Testis (tissue), 2 donors: ENCODE measurements at regions not wholly inside any gene's neighbourhood (a gene's known extent, or its start where the extent isn't known, plus 50 kb on each side); places are given as distances from the start of the nearest gene placed in this dataset.

ENCODE experiments used
- POLR2A ChIP-seq: fragments of 450-650 bp; IDR thresholded peaks from one replicate; pipeline ENCODE4 v1.6.1; 2017; ENCODE audit warnings: antibody characterized with exemption, mild to moderate bottlenecking, moderate library complexity
- TF ChIP-seq, protein P1 (sequence below), 3 experiments: fragments of 450-650 bp in 2 of 3; fragments of 200-600 bp in 1 of 3; sonication (generic) in 1 of 3; IDR thresholded peaks; one replicate each; pipeline ENCODE4 v1.5.1; 2016 to 2019; ENCODE audit warnings: antibody characterized with exemption in 3 of 3, mild to moderate bottlenecking in 2 of 3, moderate library complexity in 1 of 3

DNA sequence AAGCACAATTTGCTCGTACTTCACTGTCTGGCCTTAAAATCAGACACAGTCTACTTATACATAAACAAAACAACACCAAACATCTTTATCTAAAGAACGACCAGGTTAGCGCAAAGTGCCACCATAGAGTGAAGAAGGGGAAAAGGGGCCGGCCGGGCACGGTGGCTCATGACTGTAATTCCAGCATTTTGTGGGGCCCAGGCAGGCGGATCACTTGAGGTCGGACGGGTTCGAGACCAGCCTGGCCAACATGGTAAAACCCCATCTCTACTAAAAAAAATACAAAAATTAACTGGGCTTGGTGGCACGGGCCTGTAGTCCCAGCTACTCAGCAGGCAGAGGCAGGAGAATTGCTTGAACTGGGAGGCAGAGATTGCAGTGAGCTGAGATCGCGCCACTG is 118.5 kb upstream of the RIOK3 start:
- TF ChIP-seq, protein P1, sequence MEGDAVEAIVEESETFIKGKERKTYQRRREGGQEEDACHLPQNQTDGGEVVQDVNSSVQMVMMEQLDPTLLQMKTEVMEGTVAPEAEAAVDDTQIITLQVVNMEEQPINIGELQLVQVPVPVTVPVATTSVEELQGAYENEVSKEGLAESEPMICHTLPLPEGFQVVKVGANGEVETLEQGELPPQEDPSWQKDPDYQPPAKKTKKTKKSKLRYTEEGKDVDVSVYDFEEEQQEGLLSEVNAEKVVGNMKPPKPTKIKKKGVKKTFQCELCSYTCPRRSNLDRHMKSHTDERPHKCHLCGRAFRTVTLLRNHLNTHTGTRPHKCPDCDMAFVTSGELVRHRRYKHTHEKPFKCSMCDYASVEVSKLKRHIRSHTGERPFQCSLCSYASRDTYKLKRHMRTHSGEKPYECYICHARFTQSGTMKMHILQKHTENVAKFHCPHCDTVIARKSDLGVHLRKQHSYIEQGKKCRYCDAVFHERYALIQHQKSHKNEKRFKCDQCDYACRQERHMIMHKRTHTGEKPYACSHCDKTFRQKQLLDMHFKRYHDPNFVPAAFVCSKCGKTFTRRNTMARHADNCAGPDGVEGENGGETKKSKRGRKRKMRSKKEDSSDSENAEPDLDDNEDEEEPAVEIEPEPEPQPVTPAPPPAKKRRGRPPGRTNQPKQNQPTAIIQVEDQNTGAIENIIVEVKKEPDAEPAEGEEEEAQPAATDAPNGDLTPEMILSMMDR (IDR thresholded peaks at IDR 0.05), result no peak
- TF ChIP-seq POLR2A, result no peak
